Pons (tissue), 1 donor: ENCODE measurements at regions not wholly inside any gene's neighbourhood (a gene's known extent, or its start where the extent isn't known, plus 50 kb on each side); places are given as distances from the start of the nearest gene placed in this dataset.
A peak's percentile ranks its signal among the peaks of the same experiment; 100 is the strongest.

Source experiments
- DNase-seq: peaks from one replicate; pipeline ENCODE4 v3.0.0-alpha.2; 2016; ENCODE audit warnings: low spot score

- no peak for DNase-seq
Observed at GRCh38 chr3:7913283-7913682, 588.3 kb upstream of the LMCD1 start.

- no peak for DNase-seq
Observed at GRCh38 chr3:7915356-7915755, 586.3 kb upstream of the LMCD1 start.

- DNase-seq, result no peak
Observed at GRCh38 chr3:7917443-7918151, 584.0 kb upstream of the LMCD1 start.

GRCh38 chr3:7920211-7920610 lies 581.4 kb upstream of the LMCD1 start:
- DNase-seq, result no peak

GRCh38 chr3:7924228-7924627 lies 577.4 kb upstream of the LMCD1 start:
- no peak for DNase-seq

GRCh38 chr3:7927015-7927414 lies 574.6 kb upstream of the LMCD1 start:
- no peak for DNase-seq

GRCh38 chr3:7927864-7928263 lies 573.8 kb upstream of the LMCD1 start:
- no peak for DNase-seq

- no peak for DNase-seq
Observed at GRCh38 chr3:7929319-7929889, 572.2 kb upstream of the LMCD1 start.

- no peak for DNase-seq
Observed at GRCh38 chr3:7934362-7934761, 567.3 kb upstream of the LMCD1 start.

GRCh38 chr3:7947930-7948329 lies 553.7 kb upstream of the LMCD1 start:
- no peak for DNase-seq

- no peak for DNase-seq
Observed at GRCh38 chr3:7950890-7951289, 550.7 kb upstream of the LMCD1 start.

GRCh38 chr3:7953449-7954014 lies 548.1 kb upstream of the LMCD1 start:
- no peak for DNase-seq

- no peak for DNase-seq
Observed at GRCh38 chr3:7957024-7957423, 544.6 kb upstream of the LMCD1 start.

GRCh38 chr3:7959094-7959493 lies 542.5 kb upstream of the LMCD1 start:
- DNase-seq, result no peak

GRCh38 chr3:7960601-7961000 lies 541.0 kb upstream of the LMCD1 start:
- no peak for DNase-seq

GRCh38 chr3:7962301-7962700 lies 539.3 kb upstream of the LMCD1 start:
- DNase-seq, result peak; percentile 51

- no peak for DNase-seq
Observed at GRCh38 chr3:7964899-7965298, 536.7 kb upstream of the LMCD1 start.

- peak; percentile 26 for DNase-seq
Observed at GRCh38 chr3:7973006-7973405, 528.6 kb upstream of the LMCD1 start.

GRCh38 chr3:7977245-7978086 lies 524.2 kb upstream of the LMCD1 start:
- no peak for DNase-seq

GRCh38 chr3:7978087-7978422 lies 523.6 kb upstream of the LMCD1 start:
- DNase-seq, result peak; percentile 94

- DNase-seq, result no peak
Observed at GRCh38 chr3:7982126-7982525, 519.5 kb upstream of the LMCD1 start.

GRCh38 chr3:7999384-7999783 lies 502.2 kb upstream of the LMCD1 start:
- DNase-seq, result no peak

GRCh38 chr3:8001307-8001706 lies 500.3 kb upstream of the LMCD1 start:
- DNase-seq, result no peak
